ENCODE measurements at regions not wholly inside any gene's neighbourhood (a gene's known extent, or its start where the extent isn't known, plus 50 kb on each side); places are given as distances from the start of the nearest gene placed in this dataset.

GRCh38 chr3:102084704-102085103, 235.4 kb downstream of the NFKBIZ start:
- DNase-seq: no peak
- no peaks in the 10 kb centered on the region for H3K27me3 ChIP-seq
- intact Hi-C loops (cut with DNase I): no loop called here
- TF ChIP-seq, protein P1, sequence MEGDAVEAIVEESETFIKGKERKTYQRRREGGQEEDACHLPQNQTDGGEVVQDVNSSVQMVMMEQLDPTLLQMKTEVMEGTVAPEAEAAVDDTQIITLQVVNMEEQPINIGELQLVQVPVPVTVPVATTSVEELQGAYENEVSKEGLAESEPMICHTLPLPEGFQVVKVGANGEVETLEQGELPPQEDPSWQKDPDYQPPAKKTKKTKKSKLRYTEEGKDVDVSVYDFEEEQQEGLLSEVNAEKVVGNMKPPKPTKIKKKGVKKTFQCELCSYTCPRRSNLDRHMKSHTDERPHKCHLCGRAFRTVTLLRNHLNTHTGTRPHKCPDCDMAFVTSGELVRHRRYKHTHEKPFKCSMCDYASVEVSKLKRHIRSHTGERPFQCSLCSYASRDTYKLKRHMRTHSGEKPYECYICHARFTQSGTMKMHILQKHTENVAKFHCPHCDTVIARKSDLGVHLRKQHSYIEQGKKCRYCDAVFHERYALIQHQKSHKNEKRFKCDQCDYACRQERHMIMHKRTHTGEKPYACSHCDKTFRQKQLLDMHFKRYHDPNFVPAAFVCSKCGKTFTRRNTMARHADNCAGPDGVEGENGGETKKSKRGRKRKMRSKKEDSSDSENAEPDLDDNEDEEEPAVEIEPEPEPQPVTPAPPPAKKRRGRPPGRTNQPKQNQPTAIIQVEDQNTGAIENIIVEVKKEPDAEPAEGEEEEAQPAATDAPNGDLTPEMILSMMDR (IDR thresholded peaks at IDR 0.05): no peak
- peak overlapping the region; percentile 61 for H3K27ac ChIP-seq
- no peak overlapping the region for H3K4me3 ChIP-seq
- H3K9me3 ChIP-seq: no peaks in the 10 kb centered on the region
- H3K4me1 ChIP-seq: no peaks in the 10 kb centered on the region
- H3K36me3 ChIP-seq: no peaks in the 10 kb centered on the region
- peak overlapping the region in 1 of 2 donors; percentile 44 for H3K9ac ChIP-seq (ENCODE audit: low read depth in 2 of 2, low read length in 2 of 2)

GRCh38 chr3:102085431-102086176, 236.3 kb downstream of the NFKBIZ start:
- peak overlapping the region; percentile 61 for H3K27ac ChIP-seq
- no peak overlapping the region for H3K4me3 ChIP-seq
- TF ChIP-seq, protein P1 (IDR thresholded peaks at IDR 0.05): no peak
- no peak for DNase-seq
- no peaks in the 10 kb centered on the region for H3K9me3 ChIP-seq
- H3K27me3 ChIP-seq: no peaks in the 10 kb centered on the region
- no peak overlapping the region for H3K9ac ChIP-seq (ENCODE audit: low read depth in 2 of 2, low read length in 2 of 2)
- no peaks in the 10 kb centered on the region for H3K36me3 ChIP-seq
- H3K4me1 ChIP-seq: no peaks in the 10 kb centered on the region
- intact Hi-C loops (cut with DNase I): no loop called here

- intact Hi-C loops (cut with DNase I): no loop called here
- H3K9ac ChIP-seq (ENCODE audit: low read depth in 2 of 2, low read length in 2 of 2): no peak overlapping the region
- H3K9me3 ChIP-seq: no peaks in the 10 kb centered on the region
- no peaks in the 10 kb centered on the region for H3K36me3 ChIP-seq
- H3K4me1 ChIP-seq: no peaks in the 10 kb centered on the region
- DNase-seq: no peak
- no peaks in the 10 kb centered on the region for H3K27me3 ChIP-seq
- TF ChIP-seq, protein P1 (IDR thresholded peaks at IDR 0.05): no peak
- no peak overlapping the region for H3K27ac ChIP-seq
- no peak overlapping the region for H3K4me3 ChIP-seq
Observed at GRCh38 chr3:102087236-102087635, 237.9 kb downstream of the NFKBIZ start.

DNA sequence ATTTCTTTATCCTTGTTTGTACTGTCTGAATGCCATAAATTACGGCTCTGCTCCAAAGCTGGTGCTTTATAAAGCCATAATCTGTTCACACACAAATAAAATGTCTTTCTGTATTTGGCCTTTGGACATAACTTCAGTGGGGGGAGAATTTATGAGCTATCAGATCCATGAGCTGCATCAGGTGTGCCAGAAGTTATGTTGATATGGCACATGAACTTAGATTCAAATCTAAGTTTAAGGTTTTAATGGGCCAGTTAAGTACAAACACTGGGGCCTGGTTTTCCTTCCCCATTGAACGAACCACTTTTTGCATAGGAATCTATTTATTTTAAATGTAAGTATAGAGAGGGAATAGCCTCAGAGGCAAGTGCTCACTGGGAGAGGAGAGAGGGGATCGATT, 239.9 kb downstream of the NFKBIZ start:
- TF ChIP-seq, protein P1 (IDR thresholded peaks at IDR 0.05): no peak
- Histone ChIP-seq H3K4me1 (no peaks in the 10 kb centered on the region), H3K27ac (peak overlapping the region; percentile 51), H3K9me3 (no peaks in the 10 kb centered on the region), H3K9ac (ENCODE audit: low read depth in 2 of 2, low read length in 2 of 2) (no peak overlapping the region), H3K36me3 (no peaks in the 10 kb centered on the region), H3K4me3 (no peak overlapping the region), H3K27me3 (no peaks in the 10 kb centered on the region)
- peak; percentile 39 for DNase-seq
- intact Hi-C loops (cut with DNase I): no loop called here

DNA sequence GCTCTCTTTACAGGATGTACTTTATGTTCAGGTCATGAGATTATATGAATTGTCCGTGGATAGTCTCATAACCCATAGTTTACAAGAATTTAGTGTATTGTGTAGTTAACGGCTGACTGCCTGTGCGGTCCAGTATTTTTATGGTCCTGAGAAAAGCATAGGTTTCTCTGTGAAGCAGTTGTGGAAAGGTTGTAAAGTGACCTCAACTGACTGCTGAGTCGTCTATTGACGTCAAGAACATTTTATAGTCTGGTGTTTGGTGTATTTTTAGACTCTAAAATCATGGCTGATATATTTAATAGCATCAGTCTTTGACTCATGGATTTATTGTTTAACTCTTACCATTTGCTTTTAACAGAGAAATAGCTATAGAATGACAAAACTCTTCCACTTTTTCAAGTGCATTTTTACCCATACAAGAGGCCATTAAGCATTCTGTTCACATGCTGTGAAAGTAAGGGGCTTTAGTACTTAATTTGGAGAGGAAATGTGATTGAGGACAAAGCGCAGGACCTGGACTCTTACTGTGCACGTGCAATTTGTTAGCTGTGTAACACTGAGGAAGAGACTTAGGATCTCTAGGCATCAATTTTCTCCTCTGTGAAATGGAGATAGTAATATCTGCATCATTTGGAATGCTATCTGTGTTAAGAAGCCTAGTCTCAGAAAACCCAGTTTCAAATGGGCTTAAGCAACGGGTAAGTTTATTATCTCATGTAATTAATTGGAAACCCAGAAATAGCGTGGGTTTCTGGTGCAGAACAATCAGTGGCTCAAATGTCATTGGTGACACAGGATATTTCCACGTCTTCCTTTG, 240.8 kb downstream of the NFKBIZ start:
- intact Hi-C loops (cut with DNase I): no loop called here
- H3K27ac ChIP-seq: peak overlapping the region; percentile 58

More for the DNA sequence above, 240.8 kb downstream of the NFKBIZ start:
- Histone ChIP-seq H3K9me3 (no peaks in the 10 kb centered on the region), H3K36me3 (no peaks in the 10 kb centered on the region), H3K9ac (ENCODE audit: low read depth in 2 of 2, low read length in 2 of 2) (no peak overlapping the region), H3K27me3 (no peaks in the 10 kb centered on the region), H3K4me1 (no peaks in the 10 kb centered on the region), H3K4me3 (no peak overlapping the region)
- DNase-seq: peak; percentile 50
- TF ChIP-seq, protein P1 (IDR thresholded peaks at IDR 0.05): no peak
